MM.1S (cell line): ENCODE measurements at regions not wholly inside any gene's neighbourhood (a gene's known extent, or its start where the extent isn't known, plus 50 kb on each side); places are given as distances from the start of the nearest gene placed in this dataset.
"Not testable (repeated sequence)": the region's sequence is repeated elsewhere in the genome, so short reads cannot be mapped to it uniquely, and the experiment has no call there.

Source experiments
- DNase-seq: peaks from one replicate; pipeline ENCODE4 v3.0.0-alpha.2; 2015
- H2AFZ ChIP-seq: fragments of 300-600 bp; sonication (generic); 2 replicates; pipeline ENCODE4 v1.6.0; 2016; ENCODE audit warnings: antibody characterized with exemption, low read length
- H3F3A ChIP-seq: fragments of 300-600 bp; sonication (generic); 2 replicates; pipeline ENCODE4 v1.6.1; 2016; ENCODE audit warnings: mild to moderate bottlenecking, antibody characterized with exemption, low read length, moderate library complexity, mixed read lengths; ENCODE audit not compliant: insufficient read depth
- H3K27ac ChIP-seq: fragments of 300-600 bp; sonication (generic); 2 replicates; pipeline ENCODE4 v1.5.1; 2016; ENCODE audit warnings: mild to moderate bottlenecking, low read length
- H3K27me3 ChIP-seq: fragments of 300-600 bp; sonication (generic); replicated peaks from 2 replicates; pipeline ENCODE4 v1.6.0; 2016; ENCODE audit warnings: low read length; ENCODE audit not compliant: insufficient read depth
- H3K36me3 ChIP-seq: fragments of 300-600 bp; sonication (generic); replicated peaks from 2 replicates; pipeline ENCODE4 v1.6.1; 2016; ENCODE audit warnings: mild to moderate bottlenecking, low read length, mixed read lengths; ENCODE audit not compliant: insufficient read depth
- H3K4me1 ChIP-seq: fragments of 300-600 bp; sonication (generic); 2 replicates; pipeline ENCODE4 v1.6.1; 2016; ENCODE audit warnings: low read length, mixed read lengths
- H3K4me2 ChIP-seq: fragments of 300-600 bp; sonication (generic); 2 replicates; pipeline ENCODE4 v1.6.0; 2016; ENCODE audit warnings: low read depth, low read length
- H3K4me3 ChIP-seq: fragments of 300-600 bp; sonication (generic); 2 replicates; pipeline ENCODE4 v1.5.1; 2016; ENCODE audit warnings: low read length, mixed read lengths
- H3K79me2 ChIP-seq: fragments of 300-600 bp; sonication (generic); 2 replicates; pipeline ENCODE4 v1.6.1; 2016; ENCODE audit warnings: mixed run types, low read length, mixed read lengths
- H3K9ac ChIP-seq: fragments of 300-600 bp; sonication (generic); 2 replicates; pipeline ENCODE4 v1.6.1; 2016; ENCODE audit warnings: low read length, mixed read lengths
- H3K9me2 ChIP-seq: fragments of 300-600 bp; sonication (generic); replicated peaks from 2 replicates; pipeline ENCODE4 v1.6.1; 2016; ENCODE audit warnings: mild to moderate bottlenecking, low read length, mixed read lengths; ENCODE audit not compliant: insufficient read depth
- H3K9me3 ChIP-seq: fragments of 300-600 bp; sonication (generic); replicated peaks from 2 replicates; pipeline ENCODE4 v1.6.1; 2016; ENCODE audit warnings: mild to moderate bottlenecking, low read length, mixed read lengths; ENCODE audit not compliant: insufficient read depth
- H4K20me1 ChIP-seq: fragments of 300-600 bp; sonication (generic); 2 replicates; pipeline ENCODE4 v1.6.1; 2016; ENCODE audit warnings: mild to moderate bottlenecking, low read length, moderate library complexity, mixed read lengths; ENCODE audit not compliant: insufficient read depth
- EZH2 ChIP-seq: fragments of 300-600 bp; sonication (generic); optimal IDR thresholded peaks from 2 replicates; pipeline ENCODE3; 2017; ENCODE audit warnings: low read depth, mild to moderate bottlenecking, antibody characterized with exemption, low read length, mixed read lengths
- EZH2phosphoT487 ChIP-seq: fragments of 300-600 bp; sonication (generic); IDR thresholded peaks from 2 replicates; pipeline ENCODE4 v1.6.1; 2018; ENCODE audit warnings: antibody characterized with exemption, low read length
- TF ChIP-seq, protein P1 (sequence below): fragments of 300-600 bp; sonication (generic); IDR thresholded peaks from 2 replicates; pipeline ENCODE4 v1.5.1; 2016; ENCODE audit warnings: antibody characterized with exemption, low read length, mixed read lengths

DNA sequence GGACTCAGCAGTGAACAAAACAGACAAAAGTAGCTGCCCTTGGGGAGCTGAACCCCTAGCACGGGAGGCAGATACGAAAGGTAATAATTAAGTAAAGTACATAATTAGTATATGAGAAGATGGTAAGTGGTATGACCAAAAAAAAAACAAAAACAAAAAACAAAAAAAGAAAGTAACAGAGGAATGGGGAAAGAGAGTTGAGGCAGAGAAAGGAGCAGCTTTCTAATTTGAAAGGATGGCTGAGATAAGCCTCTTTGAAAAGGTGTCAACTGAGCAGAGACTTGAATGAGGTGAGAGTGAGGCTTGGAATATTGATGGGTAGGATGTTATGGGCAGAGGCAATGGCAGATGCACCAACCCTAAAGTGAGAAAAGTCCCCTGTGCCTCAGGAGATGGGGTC is 69.7 kb downstream of the CARTPT start:
- H3K27ac ChIP-seq: no peak overlapping the region
- no peaks in the 10 kb centered on the region for H3K9me3 ChIP-seq
- H3K27me3 ChIP-seq: no peaks in the 10 kb centered on the region
- H3F3A ChIP-seq: no peaks in the 10 kb centered on the region
- no peak overlapping the region for H3K4me3 ChIP-seq
- no peaks in the 10 kb centered on the region for H3K4me1 ChIP-seq
- no peak for TF ChIP-seq EZH2phosphoT487
- no peak for TF ChIP-seq EZH2
- TF ChIP-seq, protein P1, sequence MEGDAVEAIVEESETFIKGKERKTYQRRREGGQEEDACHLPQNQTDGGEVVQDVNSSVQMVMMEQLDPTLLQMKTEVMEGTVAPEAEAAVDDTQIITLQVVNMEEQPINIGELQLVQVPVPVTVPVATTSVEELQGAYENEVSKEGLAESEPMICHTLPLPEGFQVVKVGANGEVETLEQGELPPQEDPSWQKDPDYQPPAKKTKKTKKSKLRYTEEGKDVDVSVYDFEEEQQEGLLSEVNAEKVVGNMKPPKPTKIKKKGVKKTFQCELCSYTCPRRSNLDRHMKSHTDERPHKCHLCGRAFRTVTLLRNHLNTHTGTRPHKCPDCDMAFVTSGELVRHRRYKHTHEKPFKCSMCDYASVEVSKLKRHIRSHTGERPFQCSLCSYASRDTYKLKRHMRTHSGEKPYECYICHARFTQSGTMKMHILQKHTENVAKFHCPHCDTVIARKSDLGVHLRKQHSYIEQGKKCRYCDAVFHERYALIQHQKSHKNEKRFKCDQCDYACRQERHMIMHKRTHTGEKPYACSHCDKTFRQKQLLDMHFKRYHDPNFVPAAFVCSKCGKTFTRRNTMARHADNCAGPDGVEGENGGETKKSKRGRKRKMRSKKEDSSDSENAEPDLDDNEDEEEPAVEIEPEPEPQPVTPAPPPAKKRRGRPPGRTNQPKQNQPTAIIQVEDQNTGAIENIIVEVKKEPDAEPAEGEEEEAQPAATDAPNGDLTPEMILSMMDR: no peak
- H3K36me3 ChIP-seq: no peaks in the 10 kb centered on the region
- no peak for DNase-seq
- no peaks in the 10 kb centered on the region for H4K20me1 ChIP-seq
- H3K9ac ChIP-seq: no peak overlapping the region
- H3K9me2 ChIP-seq: no peaks in the 10 kb centered on the region
- no peak overlapping the region for H2AFZ ChIP-seq
- no peaks in the 10 kb centered on the region for H3K79me2 ChIP-seq
- no peak overlapping the region for H3K4me2 ChIP-seq

DNA sequence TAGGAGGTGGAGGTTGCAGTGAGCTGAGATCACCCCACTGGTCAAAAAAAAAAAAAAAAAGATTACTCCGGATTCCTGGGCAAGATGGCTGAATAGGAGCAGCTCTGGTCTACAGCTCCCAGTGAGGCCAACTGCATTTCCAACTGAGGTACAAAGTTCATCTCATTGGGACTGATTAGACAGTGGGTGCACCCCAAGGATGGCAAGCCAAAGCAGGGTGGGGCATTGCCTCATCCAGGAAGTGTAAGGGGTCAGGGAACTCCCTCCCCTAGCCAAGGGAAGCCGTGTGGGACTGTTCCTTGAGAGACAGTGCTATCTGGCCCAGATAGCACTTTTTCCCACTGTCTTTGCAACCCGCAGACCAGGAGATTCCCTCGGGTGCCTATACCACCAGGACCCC is 70.7 kb downstream of the CARTPT start:
- no peaks in the 10 kb centered on the region for H3K36me3 ChIP-seq
- no peak overlapping the region for H3K27ac ChIP-seq
- no peaks in the 10 kb centered on the region for H3K9me2 ChIP-seq
- no peak overlapping the region for H2AFZ ChIP-seq
- H3K9ac ChIP-seq: no peak overlapping the region
- DNase-seq: no peak
- no peak for TF ChIP-seq EZH2phosphoT487
- TF ChIP-seq, protein P1: no peak
- TF ChIP-seq EZH2: no peak
- H3K4me2 ChIP-seq: no peak overlapping the region
- no peaks in the 10 kb centered on the region for H3F3A ChIP-seq
- no peaks in the 10 kb centered on the region for H3K9me3 ChIP-seq
- H4K20me1 ChIP-seq: no peaks in the 10 kb centered on the region
- H3K27me3 ChIP-seq: no peaks in the 10 kb centered on the region
- no peaks in the 10 kb centered on the region for H3K79me2 ChIP-seq
- no peak overlapping the region for H3K4me3 ChIP-seq
- H3K4me1 ChIP-seq: no peaks in the 10 kb centered on the region

DNA sequence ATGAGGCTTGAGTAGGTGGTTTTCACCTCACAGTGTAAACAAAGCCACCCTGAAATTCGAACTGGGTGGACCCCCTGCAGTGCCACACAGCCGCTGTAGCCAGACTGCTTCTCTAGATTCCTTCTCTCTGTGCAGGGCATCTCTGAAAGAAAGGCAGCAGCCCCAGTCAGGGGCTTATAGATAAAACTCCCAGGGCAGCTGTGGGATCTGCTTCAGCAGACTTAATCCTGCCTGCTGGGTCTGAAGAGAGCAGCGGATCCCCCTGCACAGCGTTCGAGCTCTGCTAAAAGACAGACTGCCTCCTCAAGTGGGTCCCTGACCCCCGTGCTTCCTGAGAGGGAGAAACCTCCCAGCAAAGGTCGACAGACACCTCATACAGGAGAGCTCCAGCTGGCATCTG is 71.4 kb downstream of the CARTPT start:
- Histone ChIP-seq H3K4me2 (no peak overlapping the region), H3K4me1 (no peaks in the 10 kb centered on the region), H3K27me3 (no peaks in the 10 kb centered on the region), H3K27ac (no peak overlapping the region), H3K9me2 (no peaks in the 10 kb centered on the region), H3K9me3 (no peaks in the 10 kb centered on the region), H3K36me3 (no peaks in the 10 kb centered on the region), H2AFZ (no peak overlapping the region), H3K9ac (no peak overlapping the region), H3F3A (no peaks in the 10 kb centered on the region), H4K20me1 (no peaks in the 10 kb centered on the region), H3K79me2 (no peaks in the 10 kb centered on the region), H3K4me3 (no peak overlapping the region)
- TF ChIP-seq EZH2phosphoT487 (no peak), EZH2 (no peak)
- TF ChIP-seq, protein P1: no peak
- no peak for DNase-seq

DNA sequence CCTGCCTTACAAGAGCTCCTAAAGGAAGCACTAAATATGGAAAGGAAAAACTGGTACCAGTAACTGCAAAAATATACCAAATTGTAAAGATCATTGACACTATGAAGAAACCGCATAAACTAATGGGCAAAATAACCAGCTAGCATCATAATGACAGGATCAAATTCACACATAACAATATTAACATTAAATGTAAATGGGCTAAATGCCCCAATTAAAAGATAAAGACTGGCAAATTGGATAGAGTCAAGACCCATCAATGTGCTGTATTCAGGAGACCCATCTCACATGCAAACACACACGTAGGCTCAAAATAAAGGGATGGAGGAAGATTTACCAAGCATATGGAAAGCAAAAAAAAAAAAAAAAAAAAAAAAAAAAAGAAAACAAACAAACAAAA is 73.0 kb downstream of the CARTPT start:
- not testable (repeated sequence) for H3F3A ChIP-seq, H2AFZ ChIP-seq, H3K9ac ChIP-seq, H3K9me2 ChIP-seq, DNase-seq, H3K4me1 ChIP-seq, H3K9me3 ChIP-seq, H3K4me2 ChIP-seq, H3K36me3 ChIP-seq, H4K20me1 ChIP-seq, H3K27me3 ChIP-seq, H3K4me3 ChIP-seq, H3K27ac ChIP-seq, H3K79me2 ChIP-seq
